Fibroblast of the aortic adventitia (primary cell): ENCODE measurements at regions not wholly inside any gene's neighbourhood (a gene's known extent, or its start where the extent isn't known, plus 50 kb on each side); places are given as distances from the start of the nearest gene placed in this dataset.

Experiments used
- DNase-seq: peaks from one replicate; pipeline ENCODE4 v3.0.0-alpha.2; 2010; ENCODE audit warnings: low read depth
- H3K4me3 ChIP-seq: 2 replicates; pipeline ENCODE4 v1.5.1; 2011; ENCODE audit warnings: low read depth, mild to moderate bottlenecking, control low read depth, low read length, moderate library complexity
- TF ChIP-seq, protein P1 (sequence below): IDR thresholded peaks from 2 replicates; pipeline ENCODE4 v1.5.1; 2011; ENCODE audit warnings: mild to moderate bottlenecking, low read length, control low read depth, inconsistent platforms; ENCODE audit not compliant: insufficient read depth

DNA sequence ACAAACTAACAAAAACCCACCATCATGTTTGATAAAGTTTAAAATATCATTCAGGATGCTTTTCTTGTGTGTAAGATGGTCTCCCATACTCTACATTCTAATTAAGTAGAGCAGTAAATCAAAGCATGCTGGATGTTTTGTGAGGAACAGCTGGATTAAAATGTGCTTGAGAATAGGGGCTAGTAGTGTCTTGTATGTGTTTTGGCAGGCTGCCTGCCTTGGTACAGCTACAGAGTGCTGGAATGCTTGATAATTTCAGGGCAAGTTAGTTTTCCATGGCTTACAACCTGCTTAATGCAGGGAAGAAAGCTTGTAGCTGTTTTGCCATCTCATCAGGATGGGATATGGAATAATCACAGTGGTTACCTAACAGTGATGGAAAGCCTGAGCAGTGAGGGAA is 636.6 kb upstream of the MMS22L start:
- H3K4me3 ChIP-seq = no peak overlapping the region
- DNase-seq = no peak
- TF ChIP-seq, protein P1, sequence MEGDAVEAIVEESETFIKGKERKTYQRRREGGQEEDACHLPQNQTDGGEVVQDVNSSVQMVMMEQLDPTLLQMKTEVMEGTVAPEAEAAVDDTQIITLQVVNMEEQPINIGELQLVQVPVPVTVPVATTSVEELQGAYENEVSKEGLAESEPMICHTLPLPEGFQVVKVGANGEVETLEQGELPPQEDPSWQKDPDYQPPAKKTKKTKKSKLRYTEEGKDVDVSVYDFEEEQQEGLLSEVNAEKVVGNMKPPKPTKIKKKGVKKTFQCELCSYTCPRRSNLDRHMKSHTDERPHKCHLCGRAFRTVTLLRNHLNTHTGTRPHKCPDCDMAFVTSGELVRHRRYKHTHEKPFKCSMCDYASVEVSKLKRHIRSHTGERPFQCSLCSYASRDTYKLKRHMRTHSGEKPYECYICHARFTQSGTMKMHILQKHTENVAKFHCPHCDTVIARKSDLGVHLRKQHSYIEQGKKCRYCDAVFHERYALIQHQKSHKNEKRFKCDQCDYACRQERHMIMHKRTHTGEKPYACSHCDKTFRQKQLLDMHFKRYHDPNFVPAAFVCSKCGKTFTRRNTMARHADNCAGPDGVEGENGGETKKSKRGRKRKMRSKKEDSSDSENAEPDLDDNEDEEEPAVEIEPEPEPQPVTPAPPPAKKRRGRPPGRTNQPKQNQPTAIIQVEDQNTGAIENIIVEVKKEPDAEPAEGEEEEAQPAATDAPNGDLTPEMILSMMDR = no peak

DNA sequence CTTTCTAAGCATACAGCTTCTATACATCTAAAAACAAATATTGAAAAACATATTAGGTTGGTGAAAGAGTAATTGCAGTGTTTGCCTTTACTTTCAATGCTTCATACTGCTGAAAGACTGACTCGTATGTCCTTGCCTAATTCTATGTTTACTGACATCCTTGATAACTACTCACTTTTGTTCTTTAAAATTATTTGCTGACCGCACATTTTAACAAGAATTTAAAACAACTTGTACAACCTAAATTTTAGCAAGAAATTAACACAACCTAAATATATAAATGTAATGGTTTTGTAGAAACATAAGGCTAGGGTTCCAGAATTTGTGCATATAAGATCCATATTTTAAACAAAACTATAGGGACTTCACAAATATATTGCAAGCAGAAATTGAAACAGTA is 640.2 kb upstream of the MMS22L start:
- no peak for DNase-seq
- H3K4me3 ChIP-seq = no peak overlapping the region
- TF ChIP-seq, protein P1 = no peak

DNA sequence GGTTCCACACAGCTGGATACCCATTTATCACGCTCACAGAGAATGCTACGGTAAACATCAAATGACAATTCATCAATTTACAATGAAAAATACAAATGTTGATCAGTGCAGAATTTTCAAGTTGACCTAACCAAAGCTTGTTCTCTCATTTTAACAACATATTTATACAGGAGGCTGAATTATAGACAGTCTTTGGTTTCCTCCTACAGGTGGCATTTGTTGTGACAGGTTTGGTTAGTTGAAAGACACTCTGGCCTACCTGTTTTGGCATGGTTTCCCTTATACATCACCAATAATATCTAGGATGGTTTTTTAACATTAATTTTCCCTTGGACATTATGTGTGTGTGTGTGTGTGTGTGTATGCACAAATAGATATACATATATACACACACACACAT is 642.5 kb upstream of the MMS22L start:
- TF ChIP-seq, protein P1 = no peak
- no peak for DNase-seq

DNA sequence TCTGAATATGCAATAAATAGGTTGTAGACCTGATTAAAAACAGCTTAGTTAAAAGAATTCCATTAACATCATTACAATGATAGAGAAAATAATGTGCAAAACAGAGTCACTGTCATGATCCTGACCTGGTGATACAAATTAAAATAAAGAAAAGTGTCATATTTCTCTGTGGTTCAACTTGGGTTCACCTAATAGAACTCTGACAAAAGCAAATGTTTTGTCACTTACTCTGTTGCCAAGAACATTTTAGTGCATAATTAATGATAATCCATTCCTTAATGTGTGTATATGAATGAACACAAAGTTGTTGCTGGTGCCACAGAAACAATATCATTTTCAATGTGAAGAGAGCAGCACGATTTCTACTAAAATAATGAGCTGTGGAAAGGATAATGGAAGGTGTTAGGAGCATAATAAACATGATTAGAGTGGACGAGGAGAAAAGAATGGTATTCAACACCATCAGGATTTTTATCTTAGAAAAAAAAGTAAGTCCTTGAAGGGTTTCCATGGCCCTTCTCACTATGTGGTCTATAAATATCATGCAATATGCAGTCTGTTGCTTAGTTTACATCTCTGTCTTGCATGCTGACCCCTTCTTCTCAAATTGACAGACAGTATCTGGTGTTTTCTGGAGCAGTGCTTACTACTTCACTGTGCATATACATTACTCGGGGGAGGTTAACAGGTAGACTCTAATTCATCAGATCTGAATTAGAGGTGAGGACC is 656.6 kb upstream of the MMS22L start:
- no peak overlapping the region for H3K4me3 ChIP-seq
- TF ChIP-seq, protein P1 = no peak

More for the DNA sequence above, 642.5 kb upstream of the MMS22L start:
- no peak overlapping the region for H3K4me3 ChIP-seq

DNA sequence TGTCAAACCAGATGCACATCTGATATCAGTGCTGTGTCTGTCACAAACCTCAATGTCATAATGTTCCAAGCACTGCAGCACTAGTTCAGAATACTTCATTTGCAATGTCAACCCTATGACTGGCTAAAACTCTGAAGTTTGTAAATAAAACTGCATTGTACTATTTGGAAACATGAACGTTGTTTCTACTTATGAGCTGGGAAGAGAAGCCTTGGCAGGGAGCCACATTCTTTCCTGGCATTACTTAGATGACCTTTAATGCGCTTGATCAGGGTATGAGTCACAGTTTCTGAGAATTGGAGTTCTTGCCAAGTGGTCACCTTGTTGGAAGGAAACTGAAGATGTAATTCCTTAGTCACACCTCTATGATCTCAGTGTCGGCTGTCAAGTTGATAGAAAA is 664.8 kb upstream of the MMS22L start:
- TF ChIP-seq, protein P1 = no peak
- H3K4me3 ChIP-seq = no peak overlapping the region
- peak; percentile 8 for DNase-seq

More for the DNA sequence above, 656.6 kb upstream of the MMS22L start:
- DNase-seq = no peak

DNA sequence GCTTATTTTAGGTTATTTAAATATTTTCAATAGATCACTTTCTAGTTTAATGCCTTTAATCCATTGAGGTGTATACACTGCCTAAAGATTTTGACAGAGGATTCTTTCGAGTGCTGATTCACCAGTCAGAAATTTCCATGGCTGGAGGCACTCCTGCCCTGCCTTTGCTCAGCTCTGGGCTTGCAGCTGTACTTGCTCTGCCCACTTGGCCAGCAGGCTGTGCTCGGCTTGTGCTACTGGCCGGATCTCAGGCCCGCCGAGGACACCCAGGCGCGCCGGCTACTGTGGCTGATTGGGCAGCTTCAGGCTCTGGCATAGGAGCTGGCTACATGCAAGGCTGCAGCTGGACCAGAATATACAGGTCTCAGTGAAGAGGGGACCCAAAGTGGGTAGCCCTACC is 675.1 kb upstream of the MMS22L start:
- TF ChIP-seq, protein P1 = no peak
- no peak for DNase-seq
- no peak overlapping the region for H3K4me3 ChIP-seq

DNA sequence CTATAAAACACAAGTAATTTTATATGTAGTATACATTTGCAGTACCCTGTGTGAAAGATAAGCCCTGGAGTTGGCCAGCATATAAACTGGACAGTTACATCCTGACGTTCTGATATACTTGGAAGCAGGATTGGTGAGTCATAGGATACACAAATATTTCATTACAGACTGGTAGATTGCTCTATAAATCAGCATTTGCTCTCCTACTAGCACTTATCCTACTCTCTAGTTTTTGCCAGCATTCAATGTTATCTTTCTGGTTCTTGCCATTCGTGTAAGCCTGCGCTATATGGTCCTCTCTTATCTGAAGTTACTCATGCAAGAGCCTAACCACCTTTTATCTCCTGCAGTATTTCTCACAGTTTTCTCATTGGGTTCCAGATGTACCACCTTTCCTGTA is 680.2 kb upstream of the MMS22L start:
- no peak for DNase-seq
- no peak overlapping the region for H3K4me3 ChIP-seq
- TF ChIP-seq, protein P1 = no peak
